Sigmoid colon (tissue), 4 donors: ENCODE measurements at regions not wholly inside any gene's neighbourhood (a gene's known extent, or its start where the extent isn't known, plus 50 kb on each side); places are given as distances from the start of the nearest gene placed in this dataset.

Experiments used
- POLR2AphosphoS5 ChIP-seq, 4 donors: sonication (generic); formaldehyde crosslinking; IDR thresholded peaks; one replicate each; pipeline ENCODE4 v1.6.1; 2017; ENCODE audit warnings: antibody characterized with exemption in 4 of 4
- TF ChIP-seq, protein P1 (sequence below), 4 experiments: fragments of 450-650 bp in 3 of 4; fragments of 200-600 bp in 1 of 4; IDR thresholded peaks; one replicate each; pipeline ENCODE4 v1.5.1; 2016 to 2019; ENCODE audit warnings: antibody characterized with exemption in 4 of 4, mild to moderate bottlenecking in 3 of 4, moderate library complexity in 2 of 4

DNA sequence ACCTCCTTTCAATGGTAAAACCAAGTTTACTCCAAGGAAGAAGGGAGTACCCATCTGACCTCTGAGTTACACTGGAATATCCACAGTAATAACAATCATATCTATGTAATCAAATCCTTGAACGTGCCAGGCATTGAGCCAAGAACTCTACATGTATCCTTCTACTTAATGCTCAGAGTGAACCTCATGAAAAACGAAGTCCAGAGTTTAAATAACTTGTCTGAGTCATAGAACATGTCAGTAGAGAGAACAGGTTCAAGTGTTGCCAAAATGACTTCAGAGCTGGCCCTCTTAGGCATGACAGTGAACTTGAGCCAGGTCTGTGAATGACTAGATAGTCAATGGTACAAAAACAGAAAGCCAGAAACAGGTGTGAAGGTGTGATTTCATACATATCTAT, 164.1 kb upstream of the ZNF618 start:
- TF ChIP-seq, protein P1, sequence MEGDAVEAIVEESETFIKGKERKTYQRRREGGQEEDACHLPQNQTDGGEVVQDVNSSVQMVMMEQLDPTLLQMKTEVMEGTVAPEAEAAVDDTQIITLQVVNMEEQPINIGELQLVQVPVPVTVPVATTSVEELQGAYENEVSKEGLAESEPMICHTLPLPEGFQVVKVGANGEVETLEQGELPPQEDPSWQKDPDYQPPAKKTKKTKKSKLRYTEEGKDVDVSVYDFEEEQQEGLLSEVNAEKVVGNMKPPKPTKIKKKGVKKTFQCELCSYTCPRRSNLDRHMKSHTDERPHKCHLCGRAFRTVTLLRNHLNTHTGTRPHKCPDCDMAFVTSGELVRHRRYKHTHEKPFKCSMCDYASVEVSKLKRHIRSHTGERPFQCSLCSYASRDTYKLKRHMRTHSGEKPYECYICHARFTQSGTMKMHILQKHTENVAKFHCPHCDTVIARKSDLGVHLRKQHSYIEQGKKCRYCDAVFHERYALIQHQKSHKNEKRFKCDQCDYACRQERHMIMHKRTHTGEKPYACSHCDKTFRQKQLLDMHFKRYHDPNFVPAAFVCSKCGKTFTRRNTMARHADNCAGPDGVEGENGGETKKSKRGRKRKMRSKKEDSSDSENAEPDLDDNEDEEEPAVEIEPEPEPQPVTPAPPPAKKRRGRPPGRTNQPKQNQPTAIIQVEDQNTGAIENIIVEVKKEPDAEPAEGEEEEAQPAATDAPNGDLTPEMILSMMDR (IDR thresholded peaks at IDR 0.05): no peak
- no peak for TF ChIP-seq POLR2AphosphoS5 (IDR thresholded peaks at IDR 0.05)
